K562 (cell line): ENCODE measurements at regions not wholly inside any gene's neighbourhood (a gene's known extent, or its start where the extent isn't known, plus 50 kb on each side); places are given as distances from the start of the nearest gene placed in this dataset.

Experiments
- ARID4B ChIP-seq: sonication (generic); formaldehyde crosslinking; IDR thresholded peaks from 2 replicates; pipeline ENCODE4 v1.8.0; 2022; ENCODE audit warnings: mild to moderate bottlenecking, missing genetic modification reagents
- ATF2 ChIP-seq: sonication (generic); formaldehyde crosslinking; IDR thresholded peaks from 2 replicates; pipeline ENCODE4 v1.8.1; 2022; ENCODE audit warnings: missing genetic modification reagents
- ESRRB ChIP-seq: fragments of 250-450 bp; sonication (Bioruptor Pico); IDR thresholded peaks from 2 replicates; pipeline ENCODE4 v1.5.0; 2020; ENCODE audit warnings: mild to moderate bottlenecking, moderate library complexity, borderline replicate concordance
- HNRNPK ChIP-seq: fragments of 200-400 bp; formaldehyde crosslinking; IDR thresholded peaks from one replicate; pipeline ENCODE4 v1.6.1; 2018; ENCODE audit warnings: mild to moderate bottlenecking, low read depth, low read length; ENCODE audit not compliant: poor library complexity, severe bottlenecking
- TSHZ1 ChIP-seq: fragments of 250-450 bp; sonication (Bioruptor Pico); IDR thresholded peaks from 2 replicates; pipeline ENCODE4 v1.4.0; 2020; ENCODE audit warnings: mild to moderate bottlenecking, moderate library complexity
- YY1 ChIP-seq, 3 experiments: IDR thresholded peaks; 2 replicates each; pipeline ENCODE4 v1.6.1; 2011; ENCODE audit warnings: low read length in 2 of 3, mild to moderate bottlenecking in 2 of 3, moderate library complexity in 2 of 3, borderline replicate concordance in 1 of 3, control low read depth in 1 of 3, low read depth in 1 of 3; ENCODE audit not compliant: insufficient read depth in 3 of 3, insufficient replicate concordance in 2 of 3, control insufficient read depth in 1 of 3, insufficient read length in 1 of 3; ENCODE audit errors: extremely low read depth in 1 of 3
- ZNF79 ChIP-seq: fragments of 250-450 bp; sonication (Bioruptor Pico); IDR thresholded peaks from 2 replicates; pipeline ENCODE4 v1.4.0; 2020; ENCODE audit warnings: low read depth, mild to moderate bottlenecking, moderate library complexity

DNA sequence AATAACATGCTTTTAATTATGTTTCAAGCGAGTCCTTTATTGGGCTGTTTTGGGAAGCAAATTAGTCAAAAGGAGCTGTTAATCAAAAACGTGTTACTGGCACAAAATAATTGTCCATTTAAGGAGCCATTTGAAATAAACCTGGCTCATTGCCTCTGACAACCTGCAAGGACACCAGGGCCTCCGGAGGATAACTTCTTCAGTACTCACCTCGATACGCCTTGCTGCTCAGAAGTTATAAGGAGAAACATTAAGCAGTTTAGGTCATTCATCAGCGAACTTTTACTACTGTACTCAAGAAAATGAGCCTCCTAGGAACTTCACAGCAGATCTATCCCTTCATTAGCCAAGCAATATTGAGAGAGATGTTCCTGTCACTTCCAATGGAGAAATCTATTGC, 1579.2 kb upstream of the ACVR2A start (continued):
- TF ChIP-seq ARID4B (CRISPR knock-in tag) (no peak), HNRNPK (no peak), TSHZ1 (CRISPR knock-in tag) (no peak), ZNF79 (CRISPR knock-in tag) (no peak), YY1 (IDR thresholded peaks at IDR 0.05; ENCODE audit: borderline replicate concordance in 1 of 3, control insufficient read depth in 1 of 3, extremely low read depth in 1 of 3, insufficient read depth in 3 of 3, insufficient read length in 1 of 3, insufficient replicate concordance in 2 of 3, low read depth in 1 of 3, low read length in 2 of 3) (no peak), ESRRB (CRISPR knock-in tag) (no peak), ATF2 (CRISPR knock-in tag) (no peak)
